ENCODE measurements at regions not wholly inside any gene's neighbourhood (a gene's known extent, or its start where the extent isn't known, plus 50 kb on each side); places are given as distances from the start of the nearest gene placed in this dataset.
A peak's percentile ranks its signal among the peaks of the same experiment; 100 is the strongest.

DNA sequence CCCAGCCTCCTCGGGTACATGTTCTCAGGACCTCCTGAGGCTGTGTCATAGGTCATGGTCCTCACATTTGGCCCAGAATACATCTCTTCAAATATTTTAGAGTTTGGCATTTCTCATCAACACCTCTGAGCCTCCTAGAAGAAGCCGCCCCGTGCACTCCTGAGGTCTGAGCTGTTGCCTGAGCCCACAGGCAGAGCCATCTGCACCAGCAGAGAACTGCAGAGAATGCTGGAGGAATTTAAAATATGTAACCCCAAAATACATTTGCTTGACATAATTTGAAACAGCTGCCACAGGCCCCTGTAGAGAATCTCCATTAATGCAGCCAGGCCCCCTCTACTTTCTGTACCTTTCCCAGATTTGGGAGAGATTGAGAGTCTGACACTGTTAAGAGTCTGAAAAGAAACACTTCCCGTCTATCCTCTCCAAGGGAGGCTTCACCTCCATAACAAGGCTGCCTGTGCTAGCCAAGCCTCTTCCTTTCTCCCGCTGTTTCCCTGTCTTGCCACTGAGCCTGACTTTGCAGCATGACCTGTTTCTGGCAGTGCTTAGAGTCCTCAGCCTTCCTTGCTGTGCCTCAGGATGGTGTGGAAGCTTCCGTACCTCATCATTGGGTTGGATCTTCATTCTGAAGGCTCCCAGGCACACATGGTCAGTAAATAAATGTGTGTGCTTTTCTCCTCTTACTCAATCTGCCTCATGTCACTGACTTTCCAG lies 95.4 kb upstream of the SFSWAP start:
- no peaks in the 10 kb centered on the region for H3K36me3 ChIP-seq (ENCODE audit: insufficient read depth, low read length)
- H3K4me3 ChIP-seq (ENCODE audit: insufficient read depth, low read length): no peak overlapping the region
- H3K79me2 ChIP-seq (ENCODE audit: insufficient read depth, low read length): no peaks in the 10 kb centered on the region
- no peak overlapping the region for H2AFZ ChIP-seq (ENCODE audit: low read length)
- H3K27ac ChIP-seq (ENCODE audit: low read depth, low read length): no peak overlapping the region
- no peaks in the 10 kb centered on the region for H3K9me3 ChIP-seq (ENCODE audit: low read depth, low read length)
- H3K4me2 ChIP-seq (ENCODE audit: insufficient read depth, low read length): no peak overlapping the region
- no peaks in the 10 kb centered on the region for H3K4me1 ChIP-seq (ENCODE audit: insufficient read depth, low read length)
- TF ChIP-seq CTCF (IDR thresholded peaks at IDR 0.05; ENCODE audit: extremely low read depth, low read depth, low read length): no peak
- DNase-seq (ENCODE audit: insufficient read length, low spot score, missing footprints): peak; percentile 53
- peaks cover 3% of the 10 kb centered on the region for H3K27me3 ChIP-seq (ENCODE audit: insufficient read depth, low read length)
- no peaks in the 10 kb centered on the region for H4K20me1 ChIP-seq (ENCODE audit: insufficient read depth, low read length)

GRCh38 chr12:131616043-131616700 lies 94.7 kb upstream of the SFSWAP start:
- Histone ChIP-seq H4K20me1 (ENCODE audit: insufficient read depth, low read length) (no peaks in the 10 kb centered on the region), H3K79me2 (ENCODE audit: insufficient read depth, low read length) (no peaks in the 10 kb centered on the region), H3K27me3 (ENCODE audit: insufficient read depth, low read length) (peaks cover 3% of the 10 kb centered on the region), H3K4me3 (ENCODE audit: insufficient read depth, low read length) (no peak overlapping the region), H3K4me2 (ENCODE audit: insufficient read depth, low read length) (no peak overlapping the region), H2AFZ (ENCODE audit: low read length) (no peak overlapping the region), H3K4me1 (ENCODE audit: insufficient read depth, low read length) (no peaks in the 10 kb centered on the region), H3K9me3 (ENCODE audit: low read depth, low read length) (no peaks in the 10 kb centered on the region), H3K27ac (ENCODE audit: low read depth, low read length) (no peak overlapping the region), H3K36me3 (ENCODE audit: insufficient read depth, low read length) (no peaks in the 10 kb centered on the region)
- DNase-seq (ENCODE audit: insufficient read length, low spot score, missing footprints): peak; percentile 44
- TF ChIP-seq CTCF (IDR thresholded peaks at IDR 0.05; ENCODE audit: extremely low read depth, low read depth, low read length): no peak

GRCh38 chr12:131616738-131617137 lies 94.2 kb upstream of the SFSWAP start:
- no peak overlapping the region for H3K4me2 ChIP-seq (ENCODE audit: insufficient read depth, low read length)
- TF ChIP-seq CTCF (IDR thresholded peaks at IDR 0.05; ENCODE audit: extremely low read depth, low read depth, low read length): no peak
- peak; percentile 86 for DNase-seq (ENCODE audit: insufficient read length, low spot score, missing footprints)
- no peak overlapping the region for H3K27ac ChIP-seq (ENCODE audit: low read depth, low read length)
- peaks cover 3% of the 10 kb centered on the region for H3K27me3 ChIP-seq (ENCODE audit: insufficient read depth, low read length)
- H2AFZ ChIP-seq (ENCODE audit: low read length): no peak overlapping the region
- H3K4me3 ChIP-seq (ENCODE audit: insufficient read depth, low read length): no peak overlapping the region
- no peaks in the 10 kb centered on the region for H3K79me2 ChIP-seq (ENCODE audit: insufficient read depth, low read length)
- H4K20me1 ChIP-seq (ENCODE audit: insufficient read depth, low read length): no peaks in the 10 kb centered on the region
- no peaks in the 10 kb centered on the region for H3K36me3 ChIP-seq (ENCODE audit: insufficient read depth, low read length)
- no peaks in the 10 kb centered on the region for H3K9me3 ChIP-seq (ENCODE audit: low read depth, low read length)
- no peaks in the 10 kb centered on the region for H3K4me1 ChIP-seq (ENCODE audit: insufficient read depth, low read length)

DNA sequence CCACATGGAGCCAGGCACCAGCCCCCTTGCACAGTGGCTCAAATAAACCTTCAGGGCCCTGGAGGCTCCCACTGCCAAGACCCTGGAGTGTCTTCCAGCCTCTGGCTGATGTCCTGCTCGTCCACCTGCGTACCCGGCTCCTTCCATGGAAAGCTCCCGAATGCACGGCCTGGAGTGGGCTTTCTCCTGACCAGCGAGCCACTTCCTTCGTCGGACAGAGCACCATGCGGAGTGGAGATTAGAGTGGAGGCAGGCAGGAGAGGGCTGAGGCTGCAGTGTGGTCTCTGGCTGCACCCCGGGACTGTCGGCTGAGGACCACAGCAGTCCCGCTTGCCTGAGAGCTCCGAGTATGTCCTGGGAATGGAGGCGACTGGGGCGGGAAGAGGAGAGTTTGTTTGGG lies 93.7 kb upstream of the SFSWAP start:
- Histone ChIP-seq H4K20me1 (ENCODE audit: insufficient read depth, low read length) (no peaks in the 10 kb centered on the region), H3K27me3 (ENCODE audit: insufficient read depth, low read length) (peaks cover 3% of the 10 kb centered on the region)

More for the DNA sequence above, 93.7 kb upstream of the SFSWAP start:
- H3K4me2 ChIP-seq (ENCODE audit: insufficient read depth, low read length): no peak overlapping the region
- peak; percentile 8 for DNase-seq (ENCODE audit: insufficient read length, low spot score, missing footprints)
- no peaks in the 10 kb centered on the region for H3K79me2 ChIP-seq (ENCODE audit: insufficient read depth, low read length)
- no peak for TF ChIP-seq CTCF (IDR thresholded peaks at IDR 0.05; ENCODE audit: extremely low read depth, low read depth, low read length)
- no peaks in the 10 kb centered on the region for H3K36me3 ChIP-seq (ENCODE audit: insufficient read depth, low read length)
- H3K27ac ChIP-seq (ENCODE audit: low read depth, low read length): no peak overlapping the region
- no peaks in the 10 kb centered on the region for H3K9me3 ChIP-seq (ENCODE audit: low read depth, low read length)
- H3K4me1 ChIP-seq (ENCODE audit: insufficient read depth, low read length): no peaks in the 10 kb centered on the region
- H2AFZ ChIP-seq (ENCODE audit: low read length): no peak overlapping the region
- H3K4me3 ChIP-seq (ENCODE audit: insufficient read depth, low read length): no peak overlapping the region

Measured in osteoblast (primary cell).